ENCODE measurements at regions not wholly inside any gene's neighbourhood (a gene's known extent, or its start where the extent isn't known, plus 50 kb on each side); places are given as distances from the start of the nearest gene placed in this dataset.

DNA sequence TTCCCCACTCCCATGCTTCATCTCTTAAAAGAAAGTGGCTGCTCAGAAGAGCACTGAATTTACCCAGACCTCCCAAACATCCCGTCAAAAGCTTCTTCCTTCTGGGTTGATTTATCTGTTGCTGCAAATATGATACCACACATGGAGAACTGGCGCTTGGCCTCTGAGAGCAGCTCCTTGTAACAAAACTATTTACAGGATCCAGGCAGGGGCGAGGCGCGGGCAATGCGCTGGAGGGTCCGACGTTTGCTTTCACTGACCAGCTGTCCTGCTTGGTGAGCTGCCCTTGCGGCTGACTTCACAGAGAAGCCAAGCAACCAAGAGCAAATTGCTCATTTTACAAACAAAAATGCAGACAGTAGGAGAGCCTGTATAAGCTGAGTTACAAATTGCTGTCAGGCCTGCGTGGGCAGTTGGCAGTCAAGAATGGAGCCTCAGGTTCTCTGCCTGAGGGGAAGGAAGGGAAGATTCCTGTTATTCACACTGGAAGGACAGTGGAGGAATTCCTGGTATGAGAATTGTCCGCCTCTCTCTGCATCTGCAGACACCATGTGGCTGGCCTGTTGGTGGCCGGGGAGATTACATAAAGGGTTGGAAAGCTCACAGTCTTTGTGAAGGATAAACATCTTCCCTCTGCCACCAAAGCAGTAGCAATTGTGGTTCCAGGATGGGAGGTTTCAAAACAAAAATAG lies 192.2 kb upstream of the LEF1 start:
- no peak overlapping the region for H3K4me3 ChIP-seq (ENCODE audit: low read depth, low read length)
- H3K4me2 ChIP-seq (ENCODE audit: low read length): no peak overlapping the region
- H3K79me2 ChIP-seq: no peaks in the 10 kb centered on the region
- TF ChIP-seq, protein P1, sequence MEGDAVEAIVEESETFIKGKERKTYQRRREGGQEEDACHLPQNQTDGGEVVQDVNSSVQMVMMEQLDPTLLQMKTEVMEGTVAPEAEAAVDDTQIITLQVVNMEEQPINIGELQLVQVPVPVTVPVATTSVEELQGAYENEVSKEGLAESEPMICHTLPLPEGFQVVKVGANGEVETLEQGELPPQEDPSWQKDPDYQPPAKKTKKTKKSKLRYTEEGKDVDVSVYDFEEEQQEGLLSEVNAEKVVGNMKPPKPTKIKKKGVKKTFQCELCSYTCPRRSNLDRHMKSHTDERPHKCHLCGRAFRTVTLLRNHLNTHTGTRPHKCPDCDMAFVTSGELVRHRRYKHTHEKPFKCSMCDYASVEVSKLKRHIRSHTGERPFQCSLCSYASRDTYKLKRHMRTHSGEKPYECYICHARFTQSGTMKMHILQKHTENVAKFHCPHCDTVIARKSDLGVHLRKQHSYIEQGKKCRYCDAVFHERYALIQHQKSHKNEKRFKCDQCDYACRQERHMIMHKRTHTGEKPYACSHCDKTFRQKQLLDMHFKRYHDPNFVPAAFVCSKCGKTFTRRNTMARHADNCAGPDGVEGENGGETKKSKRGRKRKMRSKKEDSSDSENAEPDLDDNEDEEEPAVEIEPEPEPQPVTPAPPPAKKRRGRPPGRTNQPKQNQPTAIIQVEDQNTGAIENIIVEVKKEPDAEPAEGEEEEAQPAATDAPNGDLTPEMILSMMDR (IDR thresholded peaks at IDR 0.05): no peak
- no peak overlapping the region for H2AFZ ChIP-seq
- no peaks in the 10 kb centered on the region for H3K4me1 ChIP-seq
- no peaks in the 10 kb centered on the region for H3K36me3 ChIP-seq (ENCODE audit: control insufficient read depth, insufficient read depth, low read length)
- H3K27ac ChIP-seq: no peak overlapping the region
- H3K27me3 ChIP-seq (ENCODE audit: control insufficient read depth, insufficient read depth, low read length): no peaks in the 10 kb centered on the region
- H3K9me3 ChIP-seq (ENCODE audit: control insufficient read depth, low read length): no peaks in the 10 kb centered on the region
- H3K9ac ChIP-seq: no peak overlapping the region

- Histone ChIP-seq H2AFZ (no peak overlapping the region), H3K27ac (no peak overlapping the region), H3K9me3 (ENCODE audit: control insufficient read depth, low read length) (no peaks in the 10 kb centered on the region), H3K4me3 (ENCODE audit: low read depth, low read length) (no peak overlapping the region), H3K79me2 (no peaks in the 10 kb centered on the region), H3K27me3 (ENCODE audit: control insufficient read depth, insufficient read depth, low read length) (no peaks in the 10 kb centered on the region), H3K9ac (no peak overlapping the region), H3K4me2 (ENCODE audit: low read length) (no peak overlapping the region), H3K4me1 (no peaks in the 10 kb centered on the region), H3K36me3 (ENCODE audit: control insufficient read depth, insufficient read depth, low read length) (no peaks in the 10 kb centered on the region)
- TF ChIP-seq, protein P1 (IDR thresholded peaks at IDR 0.05): no peak
Observed at GRCh38 chr4:108359986-108360681, 191.4 kb upstream of the LEF1 start.

DNA sequence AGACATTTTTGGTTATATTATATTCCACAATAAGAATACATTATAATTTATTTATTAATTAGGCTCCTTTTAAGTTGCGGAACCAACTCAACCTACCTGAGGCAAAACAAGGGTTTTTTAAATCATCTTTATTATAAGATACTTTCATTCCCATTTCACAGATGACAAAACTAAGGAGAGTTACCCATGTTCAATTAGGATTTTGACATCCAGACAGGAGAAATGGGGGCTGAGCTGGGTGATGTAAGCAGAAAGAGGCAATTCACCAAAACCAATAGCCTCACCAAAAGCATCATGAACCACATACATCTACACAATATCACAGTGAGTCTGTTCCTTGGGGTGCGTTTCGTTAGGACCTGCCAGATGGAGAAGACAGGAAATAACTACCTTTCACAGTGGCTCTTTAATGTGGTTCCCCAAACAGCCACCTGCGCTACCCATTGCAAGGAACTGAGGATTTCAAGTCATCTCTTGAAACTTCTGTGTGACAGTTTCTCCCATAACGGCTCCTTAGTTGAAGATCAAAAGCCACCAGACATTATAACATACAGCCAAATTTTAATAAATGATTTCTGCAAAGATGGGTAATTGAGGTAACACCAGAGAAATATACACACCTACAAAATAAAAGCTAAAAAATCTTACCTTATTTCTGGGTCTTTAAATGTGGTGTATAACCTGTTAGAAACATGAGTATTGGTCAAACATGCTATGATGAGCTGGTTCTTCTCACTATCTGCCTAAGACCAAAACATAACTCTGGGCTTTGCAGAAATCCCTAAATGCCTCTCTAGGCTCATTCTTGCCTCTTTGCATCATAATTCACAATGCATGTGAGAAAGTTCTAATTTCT lies 190.6 kb upstream of the LEF1 start:
- Histone ChIP-seq H3K9ac (no peak overlapping the region), H3K79me2 (no peaks in the 10 kb centered on the region), H3K27me3 (ENCODE audit: control insufficient read depth, insufficient read depth, low read length) (no peaks in the 10 kb centered on the region), H3K27ac (no peak overlapping the region), H3K4me1 (no peaks in the 10 kb centered on the region), H3K9me3 (ENCODE audit: control insufficient read depth, low read length) (no peaks in the 10 kb centered on the region), H3K36me3 (ENCODE audit: control insufficient read depth, insufficient read depth, low read length) (no peaks in the 10 kb centered on the region), H3K4me2 (ENCODE audit: low read length) (no peak overlapping the region), H2AFZ (no peak overlapping the region), H3K4me3 (ENCODE audit: low read depth, low read length) (no peak overlapping the region)
- TF ChIP-seq, protein P1 (IDR thresholded peaks at IDR 0.05): no peak

DNA sequence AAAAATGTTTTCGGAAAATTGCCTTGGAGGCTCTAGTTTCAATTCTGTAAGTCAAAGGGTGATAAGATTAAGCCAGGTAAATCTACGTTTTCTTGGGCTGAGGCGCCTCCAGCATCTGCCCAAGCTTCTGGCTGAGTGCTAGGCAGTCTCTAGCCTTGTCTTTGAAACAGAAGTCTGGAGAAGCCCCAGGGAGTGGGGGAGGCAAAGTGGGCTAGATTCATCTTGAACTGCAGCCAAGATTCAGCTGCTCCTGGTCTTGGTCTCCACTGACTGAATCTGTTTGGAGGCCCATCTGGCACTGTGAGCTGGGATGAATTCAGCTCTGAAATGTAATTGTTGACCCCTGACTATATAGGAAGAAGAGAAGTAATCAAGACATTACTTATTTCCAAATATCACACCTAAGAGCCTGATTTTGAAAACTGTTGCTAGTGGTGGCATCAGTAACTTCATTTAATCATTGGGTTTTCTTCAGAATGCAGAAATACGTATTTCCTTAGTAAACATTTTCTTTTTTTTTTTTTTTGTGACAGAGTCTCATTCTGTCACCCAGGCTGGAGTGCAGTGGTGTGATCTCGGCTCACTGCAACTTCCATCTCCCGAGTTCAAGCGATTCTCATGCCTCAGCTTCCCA lies 187.3 kb upstream of the LEF1 start:
- TF ChIP-seq, protein P1 (IDR thresholded peaks at IDR 0.05): no peak
- H3K9ac ChIP-seq: no peak overlapping the region
- no peaks in the 10 kb centered on the region for H3K4me1 ChIP-seq
- H2AFZ ChIP-seq: no peak overlapping the region
- H3K4me2 ChIP-seq (ENCODE audit: low read length): no peak overlapping the region
- no peak overlapping the region for H3K4me3 ChIP-seq (ENCODE audit: low read depth, low read length)
- no peaks in the 10 kb centered on the region for H3K36me3 ChIP-seq (ENCODE audit: control insufficient read depth, insufficient read depth, low read length)
- H3K27me3 ChIP-seq (ENCODE audit: control insufficient read depth, insufficient read depth, low read length): no peaks in the 10 kb centered on the region
- no peaks in the 10 kb centered on the region for H3K9me3 ChIP-seq (ENCODE audit: control insufficient read depth, low read length)
- H3K79me2 ChIP-seq: no peaks in the 10 kb centered on the region
- H3K27ac ChIP-seq: no peak overlapping the region
